Caco-2 (cell line): ENCODE measurements at regions not wholly inside any gene's neighbourhood (a gene's known extent, or its start where the extent isn't known, plus 50 kb on each side); places are given as distances from the start of the nearest gene placed in this dataset.

Experiments used
- BruUV-seq: library from RNA; stranded (reverse); fragments of 400-500 nt; replicated peaks from 2 replicates; lab custom pipeline; 2021; lab: Mats Ljungman, UMichigan
- CTCF ChIA-PET: fragments of 300-600 bp; sonication (Branson Sonifier 250); formaldehyde crosslinking; loops from one replicate; lab custom pipeline; 2022; ENCODE audit warnings: antibody characterized with exemption; lab: Charles Lee
- POLR2A ChIA-PET: fragments of 300-600 bp; sonication (Branson Sonifier 250); formaldehyde crosslinking; loops from one replicate; lab custom pipeline; 2022; ENCODE audit warnings: antibody characterized with exemption; lab: Charles Lee
- DNase-seq, 2 experiments: peaks; one replicate each; pipeline versions ENCODE4 v3.0.0 to v3.0.0-alpha.2; 2020 to 2022
- H3K27me3 ChIP-seq: replicated peaks from 2 replicates; pipeline ENCODE4 v1.6.0; 2011; ENCODE audit warnings: low read length; ENCODE audit not compliant: control insufficient read depth, insufficient read depth
- H3K36me3 ChIP-seq: 2 replicates; pipeline ENCODE4 v1.5.1; 2011; ENCODE audit warnings: low read length; ENCODE audit not compliant: control insufficient read depth, insufficient read depth
- H3K4me1 ChIP-seq: fragments of 250-450 bp; sonication (Bioruptor Pico); 2 replicates; pipeline ENCODE4 v1.5.1; 2020; ENCODE audit warnings: mild to moderate bottlenecking
- H3K4me3 ChIP-seq: 2 replicates; pipeline ENCODE4 v1.5.1; 2011; ENCODE audit warnings: low read depth, mild to moderate bottlenecking, control low read depth, low read length
- H3K9me3 ChIP-seq: fragments of 250-450 bp; sonication (Bioruptor Pico); 2 replicates; pipeline ENCODE4 v1.5.1; 2020; ENCODE audit warnings: mild to moderate bottlenecking, moderate library complexity
- H3K27ac Mint-ChIP-seq: one replicate; pipeline ENCODE4 v1.8.0; 2022; ENCODE audit warnings: mixed read lengths; ENCODE audit not compliant: unreplicated experiment
- H3K27me3 Mint-ChIP-seq: one replicate; pipeline ENCODE4 v1.8.0; 2022; ENCODE audit warnings: mixed read lengths; ENCODE audit not compliant: insufficient read depth, unreplicated experiment
- H3K36me3 Mint-ChIP-seq: one replicate; pipeline ENCODE4 v1.8.0; 2022; ENCODE audit warnings: mild to moderate bottlenecking, mixed read lengths; ENCODE audit not compliant: insufficient read depth, unreplicated experiment
- H3K4me1 Mint-ChIP-seq: one replicate; pipeline ENCODE4 v1.8.0; 2022; ENCODE audit warnings: low read depth, mixed read lengths; ENCODE audit not compliant: unreplicated experiment
- H3K4me3 Mint-ChIP-seq: one replicate; pipeline ENCODE4 v1.8.0; 2022; ENCODE audit warnings: mild to moderate bottlenecking, moderate library complexity, mixed read lengths; ENCODE audit not compliant: unreplicated experiment
- H3K9me3 Mint-ChIP-seq: one replicate; pipeline ENCODE4 v1.8.0; 2022; ENCODE audit warnings: mixed read lengths; ENCODE audit not compliant: unreplicated experiment
- intact Hi-C: fragments of 100-400 bp; cut with micrococcal nuclease; formaldehyde crosslinking; loops from one replicate; pipeline ENCODE4 v1.10.0; 2022; ENCODE audit not compliant: unreplicated experiment
- TF ChIP-seq, protein P1 (sequence below), 2 experiments: fragments of 200-600 bp in 1 of 2; IDR thresholded peaks; 1 replicate in 1 of 2; 2 replicates in 1 of 2; pipeline versions ENCODE4 v1.5.1 to v1.8.0; 2011 to 2022; ENCODE audit warnings: antibody characterized with exemption in 1 of 2, control low read depth in 1 of 2, inconsistent platforms in 1 of 2, low read depth in 1 of 2, low read length in 1 of 2, mild to moderate bottlenecking in 1 of 2, moderate library complexity in 1 of 2; ENCODE audit not compliant: insufficient read depth in 1 of 2, severe bottlenecking in 1 of 2, unreplicated experiment in 1 of 2

DNA sequence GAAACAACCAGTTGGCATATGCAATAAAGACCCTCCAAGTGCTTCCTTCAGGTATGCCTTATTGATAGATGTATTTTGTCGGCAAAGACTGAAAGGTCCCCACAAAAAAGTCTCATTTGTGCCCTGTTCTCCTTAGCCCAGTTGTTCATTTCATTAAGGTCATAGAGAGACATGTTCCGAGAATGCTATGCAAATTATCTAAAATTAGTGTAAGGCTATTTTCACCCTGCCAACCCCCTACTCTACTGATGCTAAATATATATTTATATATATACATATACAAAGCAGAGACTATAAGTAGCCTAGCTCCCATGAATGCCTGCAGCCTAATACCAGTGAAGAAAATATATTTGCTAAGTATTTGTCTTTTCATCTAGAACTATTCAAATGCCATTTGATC lies 96.7 kb upstream of the ADO start:
- Mint-ChIP-seq H3K27me3 (peaks cover 8% of the 10 kb centered on the region), H3K9me3 (peaks cover 22% of the 10 kb centered on the region), H3K4me3 (no peak overlapping the region), H3K27ac (no peak overlapping the region), H3K4me1 (no peaks in the 10 kb centered on the region), H3K36me3 (no peaks in the 10 kb centered on the region)
- ChIA-PET CTCF (no interaction called here), POLR2A (no interaction called here)
- no TSS peak for BruUV-seq
- H3K4me3 ChIP-seq = no peak overlapping the region
- H3K9me3 ChIP-seq = no peaks in the 10 kb centered on the region
- intact Hi-C loops = no loop called here
- no peaks in the 10 kb centered on the region for H3K4me1 ChIP-seq
- TF ChIP-seq, protein P1, sequence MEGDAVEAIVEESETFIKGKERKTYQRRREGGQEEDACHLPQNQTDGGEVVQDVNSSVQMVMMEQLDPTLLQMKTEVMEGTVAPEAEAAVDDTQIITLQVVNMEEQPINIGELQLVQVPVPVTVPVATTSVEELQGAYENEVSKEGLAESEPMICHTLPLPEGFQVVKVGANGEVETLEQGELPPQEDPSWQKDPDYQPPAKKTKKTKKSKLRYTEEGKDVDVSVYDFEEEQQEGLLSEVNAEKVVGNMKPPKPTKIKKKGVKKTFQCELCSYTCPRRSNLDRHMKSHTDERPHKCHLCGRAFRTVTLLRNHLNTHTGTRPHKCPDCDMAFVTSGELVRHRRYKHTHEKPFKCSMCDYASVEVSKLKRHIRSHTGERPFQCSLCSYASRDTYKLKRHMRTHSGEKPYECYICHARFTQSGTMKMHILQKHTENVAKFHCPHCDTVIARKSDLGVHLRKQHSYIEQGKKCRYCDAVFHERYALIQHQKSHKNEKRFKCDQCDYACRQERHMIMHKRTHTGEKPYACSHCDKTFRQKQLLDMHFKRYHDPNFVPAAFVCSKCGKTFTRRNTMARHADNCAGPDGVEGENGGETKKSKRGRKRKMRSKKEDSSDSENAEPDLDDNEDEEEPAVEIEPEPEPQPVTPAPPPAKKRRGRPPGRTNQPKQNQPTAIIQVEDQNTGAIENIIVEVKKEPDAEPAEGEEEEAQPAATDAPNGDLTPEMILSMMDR (IDR thresholded peaks at IDR 0.05; ENCODE audit: insufficient read depth in 1 of 2, low read depth in 1 of 2, low read length in 1 of 2, severe bottlenecking in 1 of 2, unreplicated experiment in 1 of 2) = no peak
- no peaks in the 10 kb centered on the region for H3K36me3 ChIP-seq
- H3K27me3 ChIP-seq = no peaks in the 10 kb centered on the region
- DNase-seq = no peak

DNA sequence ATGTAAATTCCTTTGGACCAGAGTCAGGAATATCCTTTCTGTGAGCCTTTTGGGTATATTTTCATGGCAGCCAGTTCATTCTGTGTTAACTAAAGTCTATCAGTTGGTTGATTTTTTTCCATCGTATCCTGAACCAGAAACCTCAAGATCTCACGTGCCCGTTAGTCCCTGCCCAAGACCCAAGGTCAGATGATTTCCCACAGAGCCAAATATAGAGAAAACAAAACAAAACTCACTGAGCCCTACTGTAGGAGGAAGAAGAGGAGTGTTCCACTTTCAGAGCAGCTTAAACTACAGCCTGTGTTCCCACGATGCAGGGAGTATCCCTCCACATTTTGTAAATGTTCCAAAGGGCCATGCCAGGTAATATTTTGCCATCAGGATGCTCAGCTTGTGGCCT lies 96.0 kb upstream of the ADO start:
- H3K27me3 ChIP-seq = no peaks in the 10 kb centered on the region
- Mint-ChIP-seq H3K9me3 (peaks cover 22% of the 10 kb centered on the region), H3K4me3 (no peak overlapping the region), H3K27me3 (peaks cover 8% of the 10 kb centered on the region), H3K4me1 (no peaks in the 10 kb centered on the region), H3K36me3 (no peaks in the 10 kb centered on the region), H3K27ac (no peak overlapping the region)
- DNase-seq = no peak
- intact Hi-C loops = no loop called here
- CTCF ChIA-PET = no interaction called here
- no peaks in the 10 kb centered on the region for H3K4me1 ChIP-seq
- H3K9me3 ChIP-seq = no peaks in the 10 kb centered on the region
- H3K36me3 ChIP-seq = no peaks in the 10 kb centered on the region
- no peak overlapping the region for H3K4me3 ChIP-seq
- BruUV-seq = no TSS peak
- POLR2A ChIA-PET = no interaction called here
- TF ChIP-seq, protein P1 (IDR thresholded peaks at IDR 0.05; ENCODE audit: insufficient read depth in 1 of 2, low read depth in 1 of 2, low read length in 1 of 2, severe bottlenecking in 1 of 2, unreplicated experiment in 1 of 2) = no peak

GRCh38 chr10:62709200-62709599 lies 95.3 kb upstream of the ADO start:
- H3K4me3 ChIP-seq = no peak overlapping the region
- no peaks in the 10 kb centered on the region for H3K4me1 ChIP-seq
- Mint-ChIP-seq H3K9me3 (peaks cover 22% of the 10 kb centered on the region), H3K4me3 (no peak overlapping the region), H3K27ac (no peak overlapping the region), H3K36me3 (no peaks in the 10 kb centered on the region), H3K27me3 (peaks cover 8% of the 10 kb centered on the region), H3K4me1 (no peaks in the 10 kb centered on the region)
- no peaks in the 10 kb centered on the region for H3K36me3 ChIP-seq
- H3K9me3 ChIP-seq = no peaks in the 10 kb centered on the region
- TF ChIP-seq, protein P1 (IDR thresholded peaks at IDR 0.05; ENCODE audit: insufficient read depth in 1 of 2, low read depth in 1 of 2, low read length in 1 of 2, severe bottlenecking in 1 of 2, unreplicated experiment in 1 of 2) = no peak
- intact Hi-C loops = no loop called here
- DNase-seq = no peak
- ChIA-PET CTCF (no interaction called here), POLR2A (no interaction called here)
- H3K27me3 ChIP-seq = no peaks in the 10 kb centered on the region
- BruUV-seq = no TSS peak
